Immature natural killer cell (primary cell): ENCODE measurements at regions not wholly inside any gene's neighbourhood (a gene's known extent, or its start where the extent isn't known, plus 50 kb on each side); places are given as distances from the start of the nearest gene placed in this dataset.

Source experiments
- DNase-seq, 3 donors: peaks; one replicate each; pipeline ENCODE4 v3.0.0; 2022; ENCODE audit warnings: mixed read lengths in 1 of 3
- H3K27ac Mint-ChIP-seq, 6 donors: one replicate each; pipeline ENCODE4 v1.8.0; 2020; ENCODE audit warnings: mixed read lengths in 6 of 6, mild to moderate bottlenecking in 5 of 6, inconsistent platforms in 4 of 6, moderate library complexity in 3 of 6
- H3K27me3 Mint-ChIP-seq, 3 donors: one replicate each; pipeline ENCODE4 v1.8.0; 2020 to 2021; ENCODE audit warnings: low read depth in 3 of 3, mild to moderate bottlenecking in 3 of 3, mixed read lengths in 3 of 3, moderate library complexity in 3 of 3, inconsistent platforms in 1 of 3
- H3K36me3 Mint-ChIP-seq, 3 donors: one replicate each; pipeline ENCODE4 v1.8.0; 2020; ENCODE audit warnings: mixed read lengths in 3 of 3, inconsistent platforms in 2 of 3, mild to moderate bottlenecking in 2 of 3
- H3K4me1 Mint-ChIP-seq, 2 donors: one replicate each; pipeline ENCODE4 v1.8.0; 2020; ENCODE audit warnings: inconsistent platforms in 2 of 2, mild to moderate bottlenecking in 2 of 2, mixed read lengths in 2 of 2, moderate library complexity in 1 of 2
- H3K4me3 Mint-ChIP-seq, 5 donors: one replicate each; pipeline ENCODE4 v1.8.0; 2020; ENCODE audit warnings: mild to moderate bottlenecking in 5 of 5, mixed read lengths in 5 of 5, inconsistent platforms in 3 of 5, moderate library complexity in 3 of 5
- H3K9me3 Mint-ChIP-seq, 6 donors: one replicate each; pipeline ENCODE4 v1.8.0; 2020; ENCODE audit warnings: mild to moderate bottlenecking in 6 of 6, mixed read lengths in 6 of 6, inconsistent platforms in 4 of 6, moderate library complexity in 3 of 6

DNA sequence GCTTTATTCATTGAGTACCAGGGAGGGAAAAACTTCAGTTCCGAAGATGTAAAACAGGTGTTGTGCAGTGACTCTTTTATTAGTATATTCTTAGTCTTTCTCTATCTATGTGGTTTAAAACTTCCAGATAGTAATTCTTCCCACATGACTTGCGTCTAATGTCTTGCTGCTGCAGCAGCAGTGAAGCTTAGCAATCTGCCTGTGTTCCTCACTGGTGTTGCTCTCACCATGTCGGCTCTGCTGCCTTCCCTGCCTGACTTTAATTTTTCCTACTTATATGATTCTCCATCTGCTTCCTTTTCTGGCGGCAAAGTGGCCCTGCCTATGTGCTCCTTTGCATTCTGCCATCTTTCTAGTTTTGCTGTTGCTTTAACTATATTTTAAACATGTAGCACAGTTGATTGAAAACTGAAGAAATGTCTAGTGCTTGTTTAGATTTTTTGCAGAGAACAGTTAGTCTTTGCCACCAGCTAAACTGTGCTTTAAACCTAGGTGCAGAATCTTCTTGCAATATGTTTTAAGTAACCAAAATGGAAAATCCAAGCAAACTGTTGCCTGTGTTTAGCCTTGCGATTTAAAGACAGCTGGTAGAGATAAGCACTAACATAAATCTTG, 1934.2 kb upstream of the IGFBP7 start:
- Mint-ChIP-seq H3K36me3 (no peaks in the 10 kb centered on the region), H3K27me3 (no peaks in the 10 kb centered on the region), H3K4me3 (no peak overlapping the region)

DNA sequence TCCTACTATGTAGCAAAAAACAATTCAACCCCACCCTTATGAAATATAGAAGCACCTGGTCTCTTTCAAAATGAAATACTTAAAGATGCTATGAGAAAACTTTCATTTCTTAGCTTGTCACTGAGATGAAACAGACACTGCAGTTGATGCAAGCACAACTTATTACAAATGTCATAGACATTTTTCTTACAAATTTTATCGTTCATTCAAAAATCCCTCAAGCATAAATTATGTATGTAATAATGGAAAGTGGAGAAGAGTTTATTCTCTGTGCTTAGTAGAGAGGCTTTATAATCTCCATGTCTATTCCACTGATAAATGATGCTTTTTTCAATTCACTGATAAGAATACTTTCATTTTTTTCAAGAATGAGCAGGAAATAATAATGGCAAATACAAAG, 1943.9 kb upstream of the IGFBP7 start:
- H3K36me3 Mint-ChIP-seq: no peaks in the 10 kb centered on the region
- H3K27me3 Mint-ChIP-seq: no peaks in the 10 kb centered on the region
- H3K27ac Mint-ChIP-seq: no peak overlapping the region
- H3K4me3 Mint-ChIP-seq: no peak overlapping the region
- H3K4me1 Mint-ChIP-seq: no peaks in the 10 kb centered on the region
- DNase-seq: no peak
- peaks cover 4 to 35% (median 10%) of the 10 kb centered on the region in 6 donors for H3K9me3 Mint-ChIP-seq

More for the DNA sequence above, 1934.2 kb upstream of the IGFBP7 start:
- peaks cover 0 to 23% (median 12%) of the 10 kb centered on the region in 6 donors for H3K9me3 Mint-ChIP-seq
- H3K4me1 Mint-ChIP-seq: no peaks in the 10 kb centered on the region
- no peak overlapping the region for H3K27ac Mint-ChIP-seq
- DNase-seq: no peak

DNA sequence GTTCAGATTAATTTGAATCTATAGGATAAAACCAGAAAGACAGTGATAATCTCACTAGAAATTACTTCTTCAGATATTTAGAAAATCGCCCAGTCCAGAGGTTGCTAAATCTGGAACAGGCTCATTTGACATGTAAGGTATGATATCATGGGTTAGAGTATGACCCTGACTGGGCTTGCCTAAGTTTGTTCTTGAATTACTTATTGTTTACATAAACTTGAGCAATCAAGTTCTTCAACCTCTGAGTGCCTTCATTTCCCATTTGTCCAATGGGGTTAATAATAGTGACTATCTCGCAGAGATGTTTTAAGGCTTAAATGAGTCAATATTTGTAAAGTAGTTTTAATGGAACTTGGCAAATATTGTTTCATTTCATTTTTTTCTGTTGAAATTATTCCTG, 1947.6 kb upstream of the IGFBP7 start:
- Mint-ChIP-seq H3K27ac (no peak overlapping the region), H3K4me3 (no peak overlapping the region), H3K9me3 (peaks cover 2 to 18% (median 6%) of the 10 kb centered on the region in 6 donors), H3K4me1 (no peaks in the 10 kb centered on the region), H3K36me3 (no peaks in the 10 kb centered on the region), H3K27me3 (no peaks in the 10 kb centered on the region)
- no peak for DNase-seq

GRCh38 chr4:59058543-59058942, 1948.4 kb upstream of the IGFBP7 start:
- H3K27me3 Mint-ChIP-seq: no peaks in the 10 kb centered on the region
- H3K9me3 Mint-ChIP-seq: peaks cover 2 to 22% (median 5%) of the 10 kb centered on the region in 6 donors
- H3K36me3 Mint-ChIP-seq: no peaks in the 10 kb centered on the region
- no peak overlapping the region for H3K4me3 Mint-ChIP-seq
- no peaks in the 10 kb centered on the region for H3K4me1 Mint-ChIP-seq
- H3K27ac Mint-ChIP-seq: no peak overlapping the region
- no peak for DNase-seq

DNA sequence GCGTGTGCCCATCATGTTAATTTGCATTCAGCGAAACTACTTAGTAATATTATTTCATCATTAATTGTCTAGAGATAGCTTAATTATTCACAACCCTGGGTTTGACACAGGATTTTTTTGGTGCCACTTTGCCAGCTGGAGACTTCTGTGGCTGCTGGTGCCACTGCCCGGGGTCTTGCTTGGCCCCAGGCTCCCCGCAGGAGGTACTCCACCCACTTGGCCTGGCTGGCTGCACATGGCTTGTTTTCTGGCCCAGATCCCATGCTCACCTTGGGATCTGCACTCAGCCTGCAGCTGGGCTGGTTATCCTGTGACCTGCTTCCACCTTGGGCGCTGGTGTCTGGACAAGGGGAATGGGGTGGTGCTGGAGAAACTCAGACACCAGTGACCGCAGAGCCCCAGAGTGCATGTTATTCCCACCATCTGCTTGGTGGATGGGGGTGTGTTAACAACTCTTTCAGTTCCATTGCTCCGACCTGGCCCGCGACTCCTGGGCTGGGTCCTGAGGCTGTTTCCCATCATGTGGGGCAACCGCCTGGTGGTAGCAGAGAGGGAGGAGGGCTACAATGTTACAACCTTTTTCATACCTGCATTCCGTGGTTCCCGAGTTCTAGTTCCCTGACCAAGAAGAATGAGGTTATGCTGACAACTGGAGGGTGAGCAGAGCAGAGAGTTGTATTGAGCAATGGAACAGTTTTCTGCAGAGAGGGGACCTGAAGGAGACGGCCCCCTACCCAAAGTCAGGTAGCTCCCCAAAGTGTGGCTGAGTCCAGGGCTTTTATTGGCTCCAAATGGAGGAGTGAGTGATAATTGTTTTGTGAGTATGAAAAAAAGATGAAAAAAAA, 1950.0 kb upstream of the IGFBP7 start:
- Mint-ChIP-seq H3K4me1 (no peaks in the 10 kb centered on the region), H3K9me3 (peaks cover 2 to 38% (median 10%) of the 10 kb centered on the region in 6 donors), H3K4me3 (no peak overlapping the region), H3K27ac (no peak overlapping the region), H3K27me3 (peaks cover 0 to 3% (median 0%) of the 10 kb centered on the region in 3 donors), H3K36me3 (no peaks in the 10 kb centered on the region)
- DNase-seq: no peak

DNA sequence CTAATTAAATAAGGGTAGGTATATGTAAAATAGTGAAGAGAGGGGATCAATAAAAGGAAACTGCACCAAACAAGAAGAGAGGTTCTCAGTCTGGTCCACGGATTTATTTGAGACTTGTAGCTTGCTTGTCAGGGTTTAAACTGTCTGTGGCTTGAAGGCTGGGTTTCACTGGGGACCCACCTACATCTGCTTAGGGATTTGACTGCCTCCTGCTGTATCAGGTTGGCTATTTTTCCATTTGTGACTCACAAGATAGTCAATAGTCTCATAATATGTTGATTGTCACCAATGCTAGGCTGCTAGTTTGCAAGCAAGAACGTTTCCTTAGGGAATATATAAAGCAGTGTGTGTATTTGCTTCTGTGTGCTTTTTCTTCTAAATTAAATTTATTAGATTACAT, 1950.7 kb upstream of the IGFBP7 start:
- Mint-ChIP-seq H3K27ac (no peak overlapping the region), H3K27me3 (peaks cover 0 to 3% (median 0%) of the 10 kb centered on the region in 3 donors), H3K4me3 (no peak overlapping the region), H3K9me3 (peaks cover 5 to 43% (median 13%) of the 10 kb centered on the region in 6 donors), H3K36me3 (no peaks in the 10 kb centered on the region), H3K4me1 (no peaks in the 10 kb centered on the region)
- no peak for DNase-seq

GRCh38 chr4:59063015-59063720, 1953.0 kb upstream of the IGFBP7 start:
- no peak for DNase-seq
- Mint-ChIP-seq H3K27me3 (peaks cover 0 to 3% (median 0%) of the 10 kb centered on the region in 3 donors), H3K4me3 (no peak overlapping the region), H3K9me3 (peaks cover 6 to 47% (median 17%) of the 10 kb centered on the region in 6 donors), H3K4me1 (no peaks in the 10 kb centered on the region), H3K27ac (no peak overlapping the region), H3K36me3 (no peaks in the 10 kb centered on the region)

GRCh38 chr4:59068722-59069418, 1958.7 kb upstream of the IGFBP7 start:
- Mint-ChIP-seq H3K9me3 (peaks cover 7 to 50% (median 27%) of the 10 kb centered on the region in 6 donors), H3K27me3 (peaks cover 0 to 3% (median 0%) of the 10 kb centered on the region in 3 donors), H3K4me1 (no peaks in the 10 kb centered on the region), H3K27ac (no peak overlapping the region), H3K36me3 (no peaks in the 10 kb centered on the region), H3K4me3 (no peak overlapping the region)
- no peak for DNase-seq

GRCh38 chr4:59086410-59086809, 1976.2 kb upstream of the IGFBP7 start:
- H3K27me3 Mint-ChIP-seq: no peaks in the 10 kb centered on the region
- no peaks in the 10 kb centered on the region for H3K36me3 Mint-ChIP-seq
- no peak overlapping the region for H3K4me3 Mint-ChIP-seq
- H3K9me3 Mint-ChIP-seq: peaks cover 5 to 28% (median 12%) of the 10 kb centered on the region in 6 donors
- H3K27ac Mint-ChIP-seq: no peak overlapping the region
- no peak for DNase-seq
- H3K4me1 Mint-ChIP-seq: no peaks in the 10 kb centered on the region

DNA sequence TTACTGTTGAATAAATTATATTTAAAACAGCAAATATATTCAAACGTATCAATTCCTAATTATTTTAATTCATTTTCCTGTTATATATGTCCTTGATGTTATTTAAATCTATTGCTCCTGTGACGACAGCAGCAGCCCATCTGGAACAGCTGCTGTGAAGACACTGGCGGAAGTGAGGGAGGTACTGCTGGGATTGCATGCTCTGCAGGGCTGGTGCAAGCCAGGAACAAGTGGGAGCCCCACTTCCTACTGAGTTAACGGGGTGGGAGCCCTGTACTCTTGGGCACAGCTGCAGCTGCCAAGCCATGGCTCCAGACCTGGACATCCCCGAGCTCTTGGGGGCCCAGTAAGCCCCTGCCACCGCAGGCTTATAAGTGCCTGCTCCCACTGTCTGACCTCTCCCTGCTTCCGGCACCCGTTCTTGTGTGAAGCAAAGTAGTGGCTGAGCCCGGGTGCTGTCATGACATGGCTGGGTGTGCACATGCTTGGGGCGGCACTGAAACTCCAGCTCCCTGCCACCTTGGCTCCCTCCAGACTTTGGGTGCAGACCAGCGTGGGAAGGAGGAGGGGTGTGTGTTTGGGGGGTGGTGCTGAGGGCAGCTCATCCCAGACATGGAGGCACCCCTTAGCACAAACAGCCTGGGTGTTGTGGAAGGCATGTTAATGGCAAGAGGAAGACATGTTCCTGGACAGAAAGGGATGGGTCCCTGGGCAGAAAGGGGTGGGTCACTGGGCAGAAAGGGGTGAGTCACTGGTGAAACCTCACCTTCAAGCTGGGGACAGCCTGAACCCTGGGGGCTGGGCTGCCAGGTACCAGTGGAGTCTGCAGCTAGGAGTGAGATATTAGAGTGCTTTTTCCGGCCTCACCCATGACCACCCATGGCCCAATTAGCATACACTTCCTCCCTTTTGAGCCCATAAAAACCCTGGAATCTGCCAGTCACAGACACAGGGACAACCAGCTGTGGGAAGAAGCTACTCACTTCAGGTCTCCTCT, 1981.3 kb upstream of the IGFBP7 start:
- Mint-ChIP-seq H3K9me3 (peaks cover 7 to 32% (median 19%) of the 10 kb centered on the region in 6 donors), H3K27ac (no peak overlapping the region), H3K4me1 (no peaks in the 10 kb centered on the region), H3K27me3 (no peaks in the 10 kb centered on the region), H3K4me3 (no peak overlapping the region), H3K36me3 (no peaks in the 10 kb centered on the region)
- no peak for DNase-seq

GRCh38 chr4:59094505-59094904, 1984.3 kb upstream of the IGFBP7 start:
- DNase-seq: no peak
- no peaks in the 10 kb centered on the region for H3K4me1 Mint-ChIP-seq
- H3K9me3 Mint-ChIP-seq: peaks cover 6 to 36% (median 18%) of the 10 kb centered on the region in 6 donors
- H3K4me3 Mint-ChIP-seq: no peak overlapping the region
- H3K27ac Mint-ChIP-seq: no peak overlapping the region
- no peaks in the 10 kb centered on the region for H3K36me3 Mint-ChIP-seq
- no peaks in the 10 kb centered on the region for H3K27me3 Mint-ChIP-seq

- no peak for DNase-seq
- Mint-ChIP-seq H3K27me3 (no peaks in the 10 kb centered on the region), H3K9me3 (peaks cover 7 to 41% (median 12%) of the 10 kb centered on the region in 6 donors), H3K27ac (no peak overlapping the region), H3K4me3 (no peak overlapping the region), H3K4me1 (no peaks in the 10 kb centered on the region), H3K36me3 (no peaks in the 10 kb centered on the region)
Measured at GRCh38 chr4:59102311-59102710, 1992.1 kb upstream of the IGFBP7 start.
